ENCODE measurements at regions not wholly inside any gene's neighbourhood (a gene's known extent, or its start where the extent isn't known, plus 50 kb on each side); places are given as distances from the start of the nearest gene placed in this dataset.
"Not testable (repeated sequence)": the region's sequence is repeated elsewhere in the genome, so short reads cannot be mapped to it uniquely, and the experiment has no call there.

DNA sequence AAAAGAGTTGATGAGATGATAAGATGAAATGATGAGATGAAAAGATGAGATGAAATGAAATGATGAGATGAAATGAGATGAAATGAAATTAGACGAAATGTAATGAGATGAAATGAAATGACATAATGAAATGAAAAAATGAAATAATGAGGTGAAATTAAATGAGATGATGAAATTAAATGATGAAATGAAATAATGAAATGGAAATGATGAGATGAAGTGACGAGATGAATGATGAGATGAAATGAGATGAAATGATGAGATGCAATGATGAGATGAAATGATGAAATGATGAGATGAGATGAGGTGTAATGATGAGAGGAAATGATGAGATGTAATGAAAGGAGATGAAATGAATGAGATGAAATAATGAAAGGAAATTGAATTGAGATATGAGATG lies 343.4 kb upstream of the PLGLB1 start:
- TF ChIP-seq, protein P1, sequence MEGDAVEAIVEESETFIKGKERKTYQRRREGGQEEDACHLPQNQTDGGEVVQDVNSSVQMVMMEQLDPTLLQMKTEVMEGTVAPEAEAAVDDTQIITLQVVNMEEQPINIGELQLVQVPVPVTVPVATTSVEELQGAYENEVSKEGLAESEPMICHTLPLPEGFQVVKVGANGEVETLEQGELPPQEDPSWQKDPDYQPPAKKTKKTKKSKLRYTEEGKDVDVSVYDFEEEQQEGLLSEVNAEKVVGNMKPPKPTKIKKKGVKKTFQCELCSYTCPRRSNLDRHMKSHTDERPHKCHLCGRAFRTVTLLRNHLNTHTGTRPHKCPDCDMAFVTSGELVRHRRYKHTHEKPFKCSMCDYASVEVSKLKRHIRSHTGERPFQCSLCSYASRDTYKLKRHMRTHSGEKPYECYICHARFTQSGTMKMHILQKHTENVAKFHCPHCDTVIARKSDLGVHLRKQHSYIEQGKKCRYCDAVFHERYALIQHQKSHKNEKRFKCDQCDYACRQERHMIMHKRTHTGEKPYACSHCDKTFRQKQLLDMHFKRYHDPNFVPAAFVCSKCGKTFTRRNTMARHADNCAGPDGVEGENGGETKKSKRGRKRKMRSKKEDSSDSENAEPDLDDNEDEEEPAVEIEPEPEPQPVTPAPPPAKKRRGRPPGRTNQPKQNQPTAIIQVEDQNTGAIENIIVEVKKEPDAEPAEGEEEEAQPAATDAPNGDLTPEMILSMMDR (conservative IDR thresholded peaks at IDR 0.05; ENCODE audit: low read depth, low read length), result not testable (repeated sequence)
- TF ChIP-seq EZH2 (IDR thresholded peaks at IDR 0.05; ENCODE audit: low read length, unreplicated experiment), result not testable (repeated sequence)

Data from PC-3 (cell line).